ENCODE measurements at regions not wholly inside any gene's neighbourhood (a gene's known extent, or its start where the extent isn't known, plus 50 kb on each side); places are given as distances from the start of the nearest gene placed in this dataset.

GRCh38 chrX:106437407-106437806 is 174.4 kb upstream of the RADX start:
- no peaks in the 10 kb centered on the region for H3K9me3 ChIP-seq
- H3K27ac ChIP-seq: no peak overlapping the region
- no peaks in the 10 kb centered on the region for H3K4me1 ChIP-seq
- TF ChIP-seq POLR2A (IDR thresholded peaks at IDR 0.05): no peak
- TF ChIP-seq, protein P1, sequence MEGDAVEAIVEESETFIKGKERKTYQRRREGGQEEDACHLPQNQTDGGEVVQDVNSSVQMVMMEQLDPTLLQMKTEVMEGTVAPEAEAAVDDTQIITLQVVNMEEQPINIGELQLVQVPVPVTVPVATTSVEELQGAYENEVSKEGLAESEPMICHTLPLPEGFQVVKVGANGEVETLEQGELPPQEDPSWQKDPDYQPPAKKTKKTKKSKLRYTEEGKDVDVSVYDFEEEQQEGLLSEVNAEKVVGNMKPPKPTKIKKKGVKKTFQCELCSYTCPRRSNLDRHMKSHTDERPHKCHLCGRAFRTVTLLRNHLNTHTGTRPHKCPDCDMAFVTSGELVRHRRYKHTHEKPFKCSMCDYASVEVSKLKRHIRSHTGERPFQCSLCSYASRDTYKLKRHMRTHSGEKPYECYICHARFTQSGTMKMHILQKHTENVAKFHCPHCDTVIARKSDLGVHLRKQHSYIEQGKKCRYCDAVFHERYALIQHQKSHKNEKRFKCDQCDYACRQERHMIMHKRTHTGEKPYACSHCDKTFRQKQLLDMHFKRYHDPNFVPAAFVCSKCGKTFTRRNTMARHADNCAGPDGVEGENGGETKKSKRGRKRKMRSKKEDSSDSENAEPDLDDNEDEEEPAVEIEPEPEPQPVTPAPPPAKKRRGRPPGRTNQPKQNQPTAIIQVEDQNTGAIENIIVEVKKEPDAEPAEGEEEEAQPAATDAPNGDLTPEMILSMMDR (IDR thresholded peaks at IDR 0.05): no peak
- intact Hi-C loops (cut with DNase I; ENCODE audit: low total_unique reads): no loop called here
- no peak for DNase-seq
- no peaks in the 10 kb centered on the region for H3K36me3 ChIP-seq
- H3K27me3 ChIP-seq: peaks cover 0 to 3% of the 10 kb centered on the region in 2 donors
- no peak overlapping the region for H3K4me3 ChIP-seq

DNA sequence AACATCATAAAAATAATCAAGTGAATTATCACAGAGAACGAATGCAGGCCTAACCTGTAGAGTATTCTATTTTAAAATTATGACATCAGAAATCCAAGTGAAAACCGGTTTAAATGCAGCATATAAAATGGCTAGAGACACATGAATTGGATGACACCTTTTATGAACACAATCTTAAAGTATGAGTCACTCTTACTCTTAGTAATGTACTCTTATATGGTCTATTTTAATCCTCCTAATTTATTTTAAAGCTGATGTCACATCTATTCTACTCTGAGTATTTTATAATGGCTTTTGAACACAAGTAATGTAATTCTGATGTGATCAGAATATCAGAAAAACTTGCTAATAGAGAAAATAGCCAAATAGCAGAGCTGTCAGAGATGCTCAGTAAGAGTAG is 161.4 kb upstream of the RADX start:
- intact Hi-C loops (cut with DNase I; ENCODE audit: low total_unique reads): no loop called here
- H3K9me3 ChIP-seq: no peaks in the 10 kb centered on the region
- TF ChIP-seq POLR2A (IDR thresholded peaks at IDR 0.05): no peak
- TF ChIP-seq, protein P1 (IDR thresholded peaks at IDR 0.05): no peak
- no peak overlapping the region for H3K27ac ChIP-seq
- H3K4me3 ChIP-seq: no peak overlapping the region
- DNase-seq: no peak
- H3K4me1 ChIP-seq: no peaks in the 10 kb centered on the region
- H3K36me3 ChIP-seq: no peaks in the 10 kb centered on the region
- H3K27me3 ChIP-seq: no peaks in the 10 kb centered on the region

- H3K27me3 ChIP-seq: no peaks in the 10 kb centered on the region
- intact Hi-C loops (cut with DNase I; ENCODE audit: low total_unique reads): no loop called here
- H3K9me3 ChIP-seq: no peaks in the 10 kb centered on the region
- no peak for TF ChIP-seq POLR2A (IDR thresholded peaks at IDR 0.05)
- TF ChIP-seq, protein P1 (IDR thresholded peaks at IDR 0.05): no peak
- H3K4me1 ChIP-seq: no peaks in the 10 kb centered on the region
- H3K27ac ChIP-seq: no peak overlapping the region
- no peak overlapping the region for H3K4me3 ChIP-seq
- H3K36me3 ChIP-seq: no peaks in the 10 kb centered on the region
- no peak for DNase-seq
These were observed 159.8 kb upstream of the RADX start for GRCh38 chrX:106451933-106452332.

GRCh38 chrX:106454991-106455390 is 156.8 kb upstream of the RADX start:
- no peak for DNase-seq
- TF ChIP-seq POLR2A (IDR thresholded peaks at IDR 0.05): no peak
- TF ChIP-seq, protein P1 (IDR thresholded peaks at IDR 0.05): no peak
- Histone ChIP-seq H3K9me3 (no peaks in the 10 kb centered on the region), H3K36me3 (no peaks in the 10 kb centered on the region), H3K27ac (no peak overlapping the region), H3K4me1 (no peaks in the 10 kb centered on the region), H3K4me3 (no peak overlapping the region), H3K27me3 (no peaks in the 10 kb centered on the region)
- intact Hi-C loops (cut with DNase I; ENCODE audit: low total_unique reads): no loop called here

DNA sequence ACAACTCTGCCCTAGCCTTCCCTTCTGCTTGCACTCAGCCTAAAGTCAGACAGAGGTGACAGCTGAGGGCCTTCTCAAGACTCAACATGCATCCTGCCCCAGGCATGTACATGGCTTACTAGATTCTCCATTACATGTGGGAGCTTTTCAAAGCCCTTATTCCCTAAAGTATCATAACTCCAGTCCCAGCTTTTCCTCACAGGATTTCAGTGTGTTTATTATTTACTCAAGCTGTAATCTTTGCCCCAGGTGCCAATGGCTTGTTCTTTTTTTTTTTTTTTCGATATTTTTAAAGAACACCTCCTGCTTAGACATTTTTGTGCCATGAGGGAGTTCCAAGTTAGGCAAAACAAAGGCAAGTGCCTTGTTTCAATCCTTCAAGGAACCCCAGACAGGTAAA is 154.0 kb upstream of the RADX start:
- no peaks in the 10 kb centered on the region for H3K36me3 ChIP-seq
- intact Hi-C loops (cut with DNase I; ENCODE audit: low total_unique reads): no loop called here
- H3K4me1 ChIP-seq: no peaks in the 10 kb centered on the region
- no peak overlapping the region for H3K27ac ChIP-seq
- no peak for DNase-seq
- no peaks in the 10 kb centered on the region for H3K9me3 ChIP-seq
- H3K27me3 ChIP-seq: no peaks in the 10 kb centered on the region
- H3K4me3 ChIP-seq: no peak overlapping the region
- TF ChIP-seq POLR2A (IDR thresholded peaks at IDR 0.05): no peak
- TF ChIP-seq, protein P1 (IDR thresholded peaks at IDR 0.05): no peak

All from uterus (tissue), 3 donors.